GM12875 (cell line): ENCODE measurements at regions not wholly inside any gene's neighbourhood (a gene's known extent, or its start where the extent isn't known, plus 50 kb on each side); places are given as distances from the start of the nearest gene placed in this dataset.

Experiments used
- H3K4me3 ChIP-seq: one replicate; pipeline ENCODE4 v1.5.1; 2011; ENCODE audit warnings: low read depth, low read length, control low read depth
- TF ChIP-seq, protein P1 (sequence below): IDR thresholded peaks from 2 replicates; pipeline ENCODE4 v1.5.1; 2011; ENCODE audit warnings: low read depth, mild to moderate bottlenecking, control low read depth, inconsistent platforms, low read length, moderate library complexity, borderline replicate concordance; ENCODE audit not compliant: insufficient read depth

DNA sequence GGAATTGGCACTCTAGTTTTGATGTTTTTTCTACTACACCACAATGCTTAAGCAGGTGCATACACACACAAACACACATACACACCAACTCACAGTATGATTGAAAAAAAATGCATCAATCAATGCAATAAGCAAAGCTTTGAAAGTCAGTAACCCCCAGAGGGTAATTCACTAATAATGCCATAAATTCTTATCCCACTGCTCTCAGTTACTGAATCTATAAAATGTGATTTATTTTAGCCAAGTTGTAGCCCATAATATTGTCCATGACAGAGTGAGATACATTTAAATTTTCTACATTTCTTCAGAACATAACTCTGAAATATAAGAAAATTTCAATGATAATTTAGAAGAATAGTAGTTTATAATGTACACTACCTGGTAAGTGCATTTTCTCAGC, 87.9 kb downstream of the LIG4 start:
- no peak overlapping the region for H3K4me3 ChIP-seq
- TF ChIP-seq, protein P1, sequence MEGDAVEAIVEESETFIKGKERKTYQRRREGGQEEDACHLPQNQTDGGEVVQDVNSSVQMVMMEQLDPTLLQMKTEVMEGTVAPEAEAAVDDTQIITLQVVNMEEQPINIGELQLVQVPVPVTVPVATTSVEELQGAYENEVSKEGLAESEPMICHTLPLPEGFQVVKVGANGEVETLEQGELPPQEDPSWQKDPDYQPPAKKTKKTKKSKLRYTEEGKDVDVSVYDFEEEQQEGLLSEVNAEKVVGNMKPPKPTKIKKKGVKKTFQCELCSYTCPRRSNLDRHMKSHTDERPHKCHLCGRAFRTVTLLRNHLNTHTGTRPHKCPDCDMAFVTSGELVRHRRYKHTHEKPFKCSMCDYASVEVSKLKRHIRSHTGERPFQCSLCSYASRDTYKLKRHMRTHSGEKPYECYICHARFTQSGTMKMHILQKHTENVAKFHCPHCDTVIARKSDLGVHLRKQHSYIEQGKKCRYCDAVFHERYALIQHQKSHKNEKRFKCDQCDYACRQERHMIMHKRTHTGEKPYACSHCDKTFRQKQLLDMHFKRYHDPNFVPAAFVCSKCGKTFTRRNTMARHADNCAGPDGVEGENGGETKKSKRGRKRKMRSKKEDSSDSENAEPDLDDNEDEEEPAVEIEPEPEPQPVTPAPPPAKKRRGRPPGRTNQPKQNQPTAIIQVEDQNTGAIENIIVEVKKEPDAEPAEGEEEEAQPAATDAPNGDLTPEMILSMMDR: no peak

DNA sequence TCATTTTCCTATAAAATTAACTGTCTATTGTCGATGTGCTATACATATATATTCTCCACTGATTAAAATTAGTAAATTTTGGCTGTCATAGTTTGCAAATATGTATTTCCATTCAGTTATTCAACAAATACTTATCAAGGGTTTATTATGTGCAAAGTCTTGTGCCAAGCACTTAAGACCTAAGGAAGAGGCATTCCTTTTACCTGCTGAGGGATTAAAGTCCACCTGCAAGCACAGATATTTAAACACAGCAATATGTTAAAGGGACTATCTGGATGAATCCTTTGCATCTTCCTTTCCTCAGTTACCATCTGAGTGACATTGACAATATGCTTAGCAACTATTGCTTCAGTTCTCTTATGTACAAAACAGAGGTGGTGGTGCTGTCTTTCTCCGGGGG, 89.3 kb downstream of the LIG4 start:
- no peak overlapping the region for H3K4me3 ChIP-seq
- TF ChIP-seq, protein P1: no peak

DNA sequence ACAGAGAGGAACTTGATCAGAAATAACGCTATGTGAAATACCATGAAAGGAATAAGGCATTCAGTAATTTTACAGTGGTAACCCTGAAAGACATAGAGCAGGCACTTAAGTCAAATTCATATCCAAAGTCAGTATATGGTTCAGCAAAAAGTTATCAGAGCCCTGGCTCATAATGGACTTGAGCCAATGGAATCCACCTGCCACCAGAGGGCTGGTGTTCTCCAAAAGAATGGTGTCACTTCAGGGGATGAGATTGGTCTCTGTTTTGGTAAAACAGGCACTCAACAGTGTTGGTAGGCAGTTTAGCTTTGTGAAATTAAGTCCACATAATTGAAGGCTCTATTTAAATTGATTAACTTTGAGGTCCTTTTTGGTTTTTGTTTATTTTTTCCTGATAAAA, 93.9 kb downstream of the LIG4 start:
- no peak overlapping the region for H3K4me3 ChIP-seq
- TF ChIP-seq, protein P1: no peak

DNA sequence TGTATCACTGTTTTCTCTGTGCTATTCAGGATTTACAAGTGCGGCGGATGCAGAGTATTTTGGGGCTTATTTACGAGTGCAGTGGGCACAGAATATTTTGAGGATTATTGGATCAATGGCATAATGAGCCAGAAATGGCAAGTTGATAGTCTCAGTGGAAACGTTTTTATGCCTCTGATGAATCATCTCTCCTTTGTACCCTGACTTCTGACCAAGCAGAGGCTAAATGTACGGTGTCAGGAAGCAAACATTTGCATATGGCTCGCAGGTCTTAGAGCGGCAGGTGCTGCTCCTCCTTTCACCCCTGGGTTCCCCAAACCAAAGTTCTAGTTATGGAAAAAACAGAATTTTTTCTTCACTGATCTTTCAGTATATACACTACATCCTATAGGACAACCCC, 94.5 kb downstream of the LIG4 start:
- H3K4me3 ChIP-seq: no peak overlapping the region
- TF ChIP-seq, protein P1: no peak

DNA sequence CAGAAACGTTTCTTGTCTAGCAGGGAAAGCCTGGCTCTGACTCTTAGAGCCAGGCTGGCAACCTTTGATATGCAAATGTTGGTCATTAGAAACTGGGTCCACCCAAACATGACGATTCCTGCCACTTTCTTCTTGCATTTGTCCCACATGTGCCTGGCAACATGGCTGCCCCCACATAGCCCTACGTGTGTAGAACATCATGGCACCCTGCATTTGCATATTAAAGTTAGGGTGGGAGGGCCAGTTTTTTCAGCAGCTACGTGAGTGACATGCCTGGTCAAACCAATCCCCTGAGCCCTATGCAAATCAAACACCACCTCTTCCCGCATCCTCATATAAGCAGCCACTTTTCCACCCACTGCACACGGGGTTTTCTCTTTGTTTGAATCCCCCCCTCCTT, 95.0 kb downstream of the LIG4 start:
- H3K4me3 ChIP-seq: no peak overlapping the region
- TF ChIP-seq, protein P1: no peak

DNA sequence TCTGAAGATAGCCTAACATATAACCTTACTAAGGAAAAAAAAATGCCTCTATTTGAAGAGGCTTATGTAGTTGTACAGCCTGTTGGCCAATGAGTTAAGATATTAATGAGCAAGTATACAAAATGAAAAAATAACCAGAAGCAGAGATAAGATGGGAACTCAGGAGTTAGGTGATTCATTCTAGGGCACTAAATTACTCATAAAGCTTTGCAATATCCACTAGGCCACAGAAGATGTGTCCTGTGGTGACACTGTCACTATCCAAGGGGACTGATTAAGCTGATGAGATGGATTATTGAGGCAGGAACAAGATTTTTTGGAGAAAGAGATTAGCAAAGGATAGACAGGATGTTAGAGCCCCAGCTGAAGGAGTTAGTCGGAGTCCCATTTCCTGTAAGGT, 99.6 kb downstream of the LIG4 start:
- no peak overlapping the region for H3K4me3 ChIP-seq
- TF ChIP-seq, protein P1: no peak

DNA sequence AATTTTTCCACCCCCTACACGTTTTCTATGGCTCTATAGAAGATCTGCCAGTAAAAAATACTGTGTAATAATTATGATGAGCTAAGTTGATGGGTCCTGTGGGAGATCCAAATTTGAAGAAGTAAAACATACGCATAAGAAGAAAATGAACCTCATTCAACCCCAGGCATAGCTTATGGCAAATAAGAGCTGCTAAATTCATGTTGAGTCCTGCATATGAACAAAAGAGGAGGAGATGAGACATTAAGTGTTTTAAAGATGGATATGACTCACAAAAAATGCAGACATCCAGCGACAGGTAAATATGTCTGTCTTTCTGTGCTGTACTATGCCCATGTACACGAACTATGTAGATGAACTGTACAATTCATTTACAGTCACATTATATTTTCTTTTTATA, 101.9 kb downstream of the LIG4 start:
- H3K4me3 ChIP-seq: no peak overlapping the region
- TF ChIP-seq, protein P1: no peak
